Vagina (tissue), 2 donors: ENCODE measurements at regions not wholly inside any gene's neighbourhood (a gene's known extent, or its start where the extent isn't known, plus 50 kb on each side); places are given as distances from the start of the nearest gene placed in this dataset.

ENCODE experiments used
- POLR2A ChIP-seq, 2 donors: fragments of 450-650 bp; IDR thresholded peaks; one replicate each; pipeline ENCODE4 v1.6.1; 2017; ENCODE audit warnings: antibody characterized with exemption in 2 of 2, mild to moderate bottlenecking in 2 of 2, moderate library complexity in 2 of 2
- POLR2AphosphoS5 ChIP-seq, 2 donors: sonication (generic); formaldehyde crosslinking; IDR thresholded peaks; one replicate each; pipeline ENCODE4 v1.9.0; 2017; ENCODE audit warnings: antibody characterized with exemption in 2 of 2, mild to moderate bottlenecking in 2 of 2, low read depth in 1 of 2; ENCODE audit not compliant: insufficient read depth in 1 of 2
- TF ChIP-seq, protein P1 (sequence below), 3 experiments: fragments of 450-650 bp in 2 of 3; fragments of 200-600 bp in 1 of 3; sonication (generic) in 1 of 3; IDR thresholded peaks; one replicate each; pipeline ENCODE4 v1.5.1; 2017 to 2019; ENCODE audit warnings: antibody characterized with exemption in 3 of 3, mild to moderate bottlenecking in 2 of 3, moderate library complexity in 2 of 3

- TF ChIP-seq POLR2A (IDR thresholded peaks at IDR 0.05): no peak
- TF ChIP-seq, protein P1, sequence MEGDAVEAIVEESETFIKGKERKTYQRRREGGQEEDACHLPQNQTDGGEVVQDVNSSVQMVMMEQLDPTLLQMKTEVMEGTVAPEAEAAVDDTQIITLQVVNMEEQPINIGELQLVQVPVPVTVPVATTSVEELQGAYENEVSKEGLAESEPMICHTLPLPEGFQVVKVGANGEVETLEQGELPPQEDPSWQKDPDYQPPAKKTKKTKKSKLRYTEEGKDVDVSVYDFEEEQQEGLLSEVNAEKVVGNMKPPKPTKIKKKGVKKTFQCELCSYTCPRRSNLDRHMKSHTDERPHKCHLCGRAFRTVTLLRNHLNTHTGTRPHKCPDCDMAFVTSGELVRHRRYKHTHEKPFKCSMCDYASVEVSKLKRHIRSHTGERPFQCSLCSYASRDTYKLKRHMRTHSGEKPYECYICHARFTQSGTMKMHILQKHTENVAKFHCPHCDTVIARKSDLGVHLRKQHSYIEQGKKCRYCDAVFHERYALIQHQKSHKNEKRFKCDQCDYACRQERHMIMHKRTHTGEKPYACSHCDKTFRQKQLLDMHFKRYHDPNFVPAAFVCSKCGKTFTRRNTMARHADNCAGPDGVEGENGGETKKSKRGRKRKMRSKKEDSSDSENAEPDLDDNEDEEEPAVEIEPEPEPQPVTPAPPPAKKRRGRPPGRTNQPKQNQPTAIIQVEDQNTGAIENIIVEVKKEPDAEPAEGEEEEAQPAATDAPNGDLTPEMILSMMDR (IDR thresholded peaks at IDR 0.05): no peak
- no peak for TF ChIP-seq POLR2AphosphoS5 (IDR thresholded peaks at IDR 0.05; ENCODE audit: insufficient read depth in 1 of 2, low read depth in 1 of 2)
These were observed 153.1 kb downstream of the BCL11B start for GRCh38 chr14:99118946-99119345.
